Mesenchymal stem cell (in vitro differentiated cells and primary cell): ENCODE measurements at regions not wholly inside any gene's neighbourhood (a gene's known extent, or its start where the extent isn't known, plus 50 kb on each side); places are given as distances from the start of the nearest gene placed in this dataset.

Experiments
- DNase-seq: peaks from one replicate; pipeline ENCODE4 v3.0.0-alpha.2; 2013
- H2AFZ ChIP-seq: one replicate; pipeline ENCODE4 v1.6.1; 2013; ENCODE audit warnings: low read depth, mild to moderate bottlenecking, control low read depth, inconsistent platforms, low read length, moderate library complexity
- H2AK5ac ChIP-seq: 2 replicates; pipeline ENCODE4 v1.6.1; 2013; ENCODE audit warnings: low read length, moderate library complexity, mild to moderate bottlenecking, inconsistent platforms; ENCODE audit not compliant: severe bottlenecking
- H2BK120ac ChIP-seq: one replicate; pipeline ENCODE4 v1.6.1; 2013; ENCODE audit warnings: low read depth, mild to moderate bottlenecking, inconsistent platforms, low read length, moderate library complexity
- H2BK12ac ChIP-seq, 2 experiments: one replicate each; pipeline ENCODE4 v1.6.1; 2013; ENCODE audit warnings: inconsistent platforms in 2 of 2, low read length in 2 of 2, mild to moderate bottlenecking in 2 of 2, moderate library complexity in 2 of 2, control low read depth in 1 of 2
- H2BK15ac ChIP-seq: one replicate; pipeline ENCODE4 v1.6.1; 2013; ENCODE audit warnings: mild to moderate bottlenecking, low read depth, inconsistent platforms; ENCODE audit not compliant: poor library complexity, severe bottlenecking
- H2BK5ac ChIP-seq: 2 replicates; pipeline ENCODE4 v1.6.1; 2013; ENCODE audit warnings: low read depth, mild to moderate bottlenecking, low read length, control low read depth, inconsistent platforms; ENCODE audit not compliant: poor library complexity, severe bottlenecking
- H3K14ac ChIP-seq, 2 experiments: one replicate each; pipeline ENCODE4 v1.6.1; 2013; ENCODE audit warnings: inconsistent platforms in 2 of 2, low read length in 2 of 2, control low read depth in 1 of 2, mild to moderate bottlenecking in 1 of 2, moderate library complexity in 1 of 2
- H3K18ac ChIP-seq, 2 experiments: one replicate each; pipeline ENCODE4 v1.6.1; 2013; ENCODE audit warnings: inconsistent platforms in 2 of 2, low read length in 2 of 2, control low read depth in 1 of 2, low read depth in 1 of 2, mild to moderate bottlenecking in 1 of 2
- H3K23ac ChIP-seq, 2 experiments: one replicate each; pipeline ENCODE4 v1.6.1; 2013; ENCODE audit warnings: inconsistent platforms in 2 of 2, low read length in 2 of 2, mild to moderate bottlenecking in 2 of 2, moderate library complexity in 2 of 2, control low read depth in 1 of 2
- H3K27ac ChIP-seq: 2 replicates; pipeline ENCODE4 v1.5.1; 2013; ENCODE audit warnings: mild to moderate bottlenecking, moderate library complexity, low read length, control low read depth, inconsistent platforms; ENCODE audit not compliant: poor library complexity, severe bottlenecking
- H3K27me3 ChIP-seq, 2 experiments: 2 replicates each; pipeline versions ENCODE4 v1.6.1 to v1.7.0; 2013; ENCODE audit warnings: low read length in 2 of 2, mild to moderate bottlenecking in 2 of 2, moderate library complexity in 2 of 2, control low read depth in 1 of 2, inconsistent platforms in 1 of 2; ENCODE audit not compliant: control insufficient read depth in 1 of 2, insufficient read depth in 1 of 2
- H3K36me3 ChIP-seq, 2 experiments: 2 replicates each; pipeline versions ENCODE4 v1.6.1 to v1.7.0; 2013; ENCODE audit warnings: low read length in 2 of 2, control low read depth in 1 of 2, inconsistent platforms in 1 of 2, low read depth in 1 of 2, mild to moderate bottlenecking in 1 of 2; ENCODE audit not compliant: insufficient read depth in 2 of 2, control insufficient read depth in 1 of 2
- H3K4ac ChIP-seq, 2 experiments: one replicate each; pipeline ENCODE4 v1.6.1; 2013; ENCODE audit warnings: inconsistent platforms in 2 of 2, low read length in 2 of 2, mild to moderate bottlenecking in 2 of 2, moderate library complexity in 2 of 2, control low read depth in 1 of 2, low read depth in 1 of 2
- H3K4me1 ChIP-seq: 2 replicates; pipeline ENCODE4 v1.6.1; 2013; ENCODE audit warnings: low read depth, low read length, control low read depth; ENCODE audit not compliant: control insufficient read depth, insufficient read depth
- H3K4me2 ChIP-seq: 2 replicates; pipeline ENCODE4 v1.6.1; 2013; ENCODE audit warnings: low read length, mild to moderate bottlenecking, inconsistent platforms; ENCODE audit not compliant: poor library complexity, severe bottlenecking
- H3K4me3 ChIP-seq, 2 experiments: 2 replicates each; pipeline versions ENCODE4 v1.5.1 to v1.7.0; 2013; ENCODE audit warnings: low read length in 2 of 2, mild to moderate bottlenecking in 2 of 2, control low read depth in 1 of 2, low read depth in 1 of 2; ENCODE audit not compliant: insufficient read depth in 1 of 2
- H3K79me1 ChIP-seq: replicated peaks from 2 replicates; pipeline ENCODE4 v1.6.1; 2013; ENCODE audit warnings: mild to moderate bottlenecking, control low read depth, low read length, inconsistent platforms; ENCODE audit not compliant: poor library complexity, severe bottlenecking
- H3K9ac ChIP-seq: 2 replicates; pipeline ENCODE4 v1.7.0; 2013; ENCODE audit warnings: mild to moderate bottlenecking, low read length, moderate library complexity
- H3K9me3 ChIP-seq: 2 replicates; pipeline ENCODE4 v1.7.0; 2013; ENCODE audit warnings: mild to moderate bottlenecking, low read length; ENCODE audit not compliant: control insufficient read depth
- H4K8ac ChIP-seq: one replicate; pipeline ENCODE4 v1.6.1; 2013; ENCODE audit warnings: inconsistent platforms, mild to moderate bottlenecking, low read length, moderate library complexity
- H4K91ac ChIP-seq: one replicate; pipeline ENCODE4 v1.6.1; 2013; ENCODE audit warnings: mild to moderate bottlenecking, low read length, inconsistent platforms
- WGBS: methylation state at CpG from one replicate; pipeline ENCODE4 v1.1.7; 2013; ENCODE audit warnings: mixed read lengths; 5-methylcytosine and 5-hydroxymethylcytosine counted together

GRCh38 chr14:98240376-98240775, 1031.6 kb downstream of the BCL11B start:
- no peak for DNase-seq

GRCh38 chr14:98242903-98243302, 1029.1 kb downstream of the BCL11B start:
- H3K18ac ChIP-seq, result no peak overlapping the region
- H3K9ac ChIP-seq, result no peak overlapping the region
- H4K91ac ChIP-seq, result no peak overlapping the region
- WGBS, result 95% methylated on average over 4 of the region's 6 CpGs
- H3K4me3 ChIP-seq, result no peak overlapping the region
- H3K4me1 ChIP-seq, result no peaks in the 10 kb centered on the region
- no peak for DNase-seq
- no peak overlapping the region for H3K14ac ChIP-seq
- H2BK5ac ChIP-seq, result no peak overlapping the region
- no peaks in the 10 kb centered on the region for H3K27me3 ChIP-seq
- H2BK12ac ChIP-seq, result no peak overlapping the region
- H3K27ac ChIP-seq, result no peak overlapping the region
- H3K79me1 ChIP-seq, result no peaks in the 10 kb centered on the region
- no peak overlapping the region for H3K23ac ChIP-seq
- no peaks in the 10 kb centered on the region for H3K36me3 ChIP-seq
- no peaks in the 10 kb centered on the region for H3K9me3 ChIP-seq
- H2AFZ ChIP-seq, result no peak overlapping the region
- no peak overlapping the region for H3K4ac ChIP-seq
- no peak overlapping the region for H2BK120ac ChIP-seq
- H4K8ac ChIP-seq, result no peak overlapping the region
- no peak overlapping the region for H2AK5ac ChIP-seq
- no peak overlapping the region for H2BK15ac ChIP-seq
- H3K4me2 ChIP-seq, result no peak overlapping the region

More at GRCh38 chr14:98240376-98240775, 1031.6 kb downstream of the BCL11B start:
- Histone ChIP-seq H2BK120ac (no peak overlapping the region), H3K14ac (no peak overlapping the region), H3K4ac (no peak overlapping the region), H4K91ac (no peak overlapping the region), H3K36me3 (no peaks in the 10 kb centered on the region), H3K79me1 (no peaks in the 10 kb centered on the region), H3K9ac (no peak overlapping the region), H2BK12ac (no peak overlapping the region), H2BK5ac (no peak overlapping the region), H3K27me3 (no peaks in the 10 kb centered on the region), H2BK15ac (no peak overlapping the region), H2AK5ac (no peak overlapping the region), H3K4me2 (no peak overlapping the region), H3K4me3 (no peak overlapping the region), H3K27ac (no peak overlapping the region), H3K23ac (no peak overlapping the region), H3K4me1 (no peaks in the 10 kb centered on the region), H4K8ac (no peak overlapping the region), H3K18ac (no peak overlapping the region), H2AFZ (no peak overlapping the region), H3K9me3 (no peaks in the 10 kb centered on the region)
- 86% methylated on average over 3 of the region's 4 CpGs for WGBS

GRCh38 chr14:98243332-98243731, 1028.7 kb downstream of the BCL11B start:
- Histone ChIP-seq H2AK5ac (no peak overlapping the region), H3K23ac (no peak overlapping the region), H2AFZ (no peak overlapping the region), H3K9me3 (no peaks in the 10 kb centered on the region), H4K8ac (no peak overlapping the region), H3K79me1 (no peaks in the 10 kb centered on the region), H3K14ac (no peak overlapping the region), H3K4ac (no peak overlapping the region), H3K18ac (no peak overlapping the region), H3K4me2 (no peak overlapping the region), H3K9ac (no peak overlapping the region), H2BK5ac (no peak overlapping the region), H3K27ac (no peak overlapping the region), H3K36me3 (no peaks in the 10 kb centered on the region), H3K27me3 (no peaks in the 10 kb centered on the region), H3K4me1 (no peaks in the 10 kb centered on the region), H2BK15ac (no peak overlapping the region), H4K91ac (no peak overlapping the region), H3K4me3 (no peak overlapping the region), H2BK120ac (no peak overlapping the region), H2BK12ac (no peak overlapping the region)
- 72% methylated on average over 3 of the region's 4 CpGs for WGBS
- DNase-seq, result no peak

GRCh38 chr14:98244162-98244948, 1027.6 kb downstream of the BCL11B start:
- H3K4me2 ChIP-seq, result no peak overlapping the region
- H3K4ac ChIP-seq, result no peak overlapping the region
- H4K8ac ChIP-seq, result no peak overlapping the region
- no peak overlapping the region for H3K23ac ChIP-seq
- no peak overlapping the region for H2BK15ac ChIP-seq
- H3K4me1 ChIP-seq, result no peaks in the 10 kb centered on the region
- H3K14ac ChIP-seq, result no peak overlapping the region
- no peak overlapping the region for H2BK120ac ChIP-seq
- H3K36me3 ChIP-seq, result no peaks in the 10 kb centered on the region
- H2AFZ ChIP-seq, result no peak overlapping the region
- H2BK12ac ChIP-seq, result no peak overlapping the region
- H3K4me3 ChIP-seq, result no peak overlapping the region
- no peak for DNase-seq
- no peak overlapping the region for H3K18ac ChIP-seq
- H2BK5ac ChIP-seq, result no peak overlapping the region
- WGBS, result 62% methylated on average over 11 of the region's 12 CpGs
- H3K79me1 ChIP-seq, result no peaks in the 10 kb centered on the region
- no peak overlapping the region for H2AK5ac ChIP-seq
- no peak overlapping the region for H3K27ac ChIP-seq
- no peaks in the 10 kb centered on the region for H3K27me3 ChIP-seq
- no peak overlapping the region for H3K9ac ChIP-seq
- H3K9me3 ChIP-seq, result no peaks in the 10 kb centered on the region
- H4K91ac ChIP-seq, result no peak overlapping the region
